ENCODE measurements at regions not wholly inside any gene's neighbourhood (a gene's known extent, or its start where the extent isn't known, plus 50 kb on each side); places are given as distances from the start of the nearest gene placed in this dataset.

GRCh38 chr4:182089326-182089725 lies 153.9 kb upstream of the TENM3 start:
- H3K36me3 ChIP-seq = no peaks in the 10 kb centered on the region
- no peak overlapping the region for H3K27ac ChIP-seq
- H3K4me3 ChIP-seq (ENCODE audit: low read depth in 1 of 2, low read length in 1 of 2) = no peak overlapping the region
- H3K9me3 ChIP-seq = no peaks in the 10 kb centered on the region
- no peak for TF ChIP-seq CTCF (IDR thresholded peaks at IDR 0.05)
- no peaks in the 10 kb centered on the region for H3K27me3 ChIP-seq
- H3K4me1 ChIP-seq (ENCODE audit: control insufficient read depth in 1 of 2, insufficient read depth in 1 of 2, low read depth in 1 of 2, low read length in 1 of 2) = no peaks in the 10 kb centered on the region

GRCh38 chr4:182090186-182090585 lies 153.0 kb upstream of the TENM3 start:
- no peaks in the 10 kb centered on the region for H3K36me3 ChIP-seq
- H3K9me3 ChIP-seq = no peaks in the 10 kb centered on the region
- no peak overlapping the region for H3K27ac ChIP-seq
- no peaks in the 10 kb centered on the region for H3K27me3 ChIP-seq
- TF ChIP-seq CTCF (IDR thresholded peaks at IDR 0.05) = no peak
- no peak overlapping the region for H3K4me3 ChIP-seq (ENCODE audit: low read depth in 1 of 2, low read length in 1 of 2)
- H3K4me1 ChIP-seq (ENCODE audit: control insufficient read depth in 1 of 2, insufficient read depth in 1 of 2, low read depth in 1 of 2, low read length in 1 of 2) = no peaks in the 10 kb centered on the region

- no peaks in the 10 kb centered on the region for H3K4me1 ChIP-seq (ENCODE audit: control insufficient read depth in 1 of 2, insufficient read depth in 1 of 2, low read depth in 1 of 2, low read length in 1 of 2)
- no peak overlapping the region for H3K4me3 ChIP-seq (ENCODE audit: low read depth in 1 of 2, low read length in 1 of 2)
- no peaks in the 10 kb centered on the region for H3K36me3 ChIP-seq
- TF ChIP-seq CTCF (IDR thresholded peaks at IDR 0.05) = no peak
- no peak overlapping the region for H3K27ac ChIP-seq
- no peaks in the 10 kb centered on the region for H3K27me3 ChIP-seq
- H3K9me3 ChIP-seq = no peaks in the 10 kb centered on the region
Measured at GRCh38 chr4:182091128-182091527, 152.1 kb upstream of the TENM3 start.

GRCh38 chr4:182093431-182093831 lies 149.8 kb upstream of the TENM3 start:
- TF ChIP-seq CTCF (IDR thresholded peaks at IDR 0.05) = no peak
- H3K27me3 ChIP-seq = no peaks in the 10 kb centered on the region
- no peak overlapping the region for H3K27ac ChIP-seq
- no peak overlapping the region for H3K4me3 ChIP-seq (ENCODE audit: low read depth in 1 of 2, low read length in 1 of 2)
- H3K4me1 ChIP-seq (ENCODE audit: control insufficient read depth in 1 of 2, insufficient read depth in 1 of 2, low read depth in 1 of 2, low read length in 1 of 2) = no peaks in the 10 kb centered on the region
- no peaks in the 10 kb centered on the region for H3K36me3 ChIP-seq
- no peaks in the 10 kb centered on the region for H3K9me3 ChIP-seq

GRCh38 chr4:182093935-182094334 lies 149.3 kb upstream of the TENM3 start:
- no peaks in the 10 kb centered on the region for H3K36me3 ChIP-seq
- H3K9me3 ChIP-seq = no peaks in the 10 kb centered on the region
- H3K27me3 ChIP-seq = no peaks in the 10 kb centered on the region
- no peak overlapping the region for H3K4me3 ChIP-seq (ENCODE audit: low read depth in 1 of 2, low read length in 1 of 2)
- no peak overlapping the region for H3K27ac ChIP-seq
- H3K4me1 ChIP-seq (ENCODE audit: control insufficient read depth in 1 of 2, insufficient read depth in 1 of 2, low read depth in 1 of 2, low read length in 1 of 2) = no peaks in the 10 kb centered on the region
- no peak for TF ChIP-seq CTCF (IDR thresholded peaks at IDR 0.05)

GRCh38 chr4:182101618-182102017 lies 141.6 kb upstream of the TENM3 start:
- no peak overlapping the region for H3K4me3 ChIP-seq (ENCODE audit: low read depth in 1 of 2, low read length in 1 of 2)
- TF ChIP-seq CTCF (IDR thresholded peaks at IDR 0.05) = no peak
- no peaks in the 10 kb centered on the region for H3K9me3 ChIP-seq
- no peak overlapping the region for H3K27ac ChIP-seq
- no peaks in the 10 kb centered on the region for H3K4me1 ChIP-seq (ENCODE audit: control insufficient read depth in 1 of 2, insufficient read depth in 1 of 2, low read depth in 1 of 2, low read length in 1 of 2)
- no peaks in the 10 kb centered on the region for H3K27me3 ChIP-seq
- no peaks in the 10 kb centered on the region for H3K36me3 ChIP-seq
